HCT116 (cell line): ENCODE measurements at regions not wholly inside any gene's neighbourhood (a gene's known extent, or its start where the extent isn't known, plus 50 kb on each side); places are given as distances from the start of the nearest gene placed in this dataset.

ENCODE experiments used
- ATAC-seq: fragments of 200-7000 bp; cut with Tn5 transposase; 2 replicates; pipeline ENCODE4 v1.9.1; 2020; ENCODE audit warnings: mild to moderate bottlenecking, moderate library complexity
- BruUV-seq: library from RNA; stranded (reverse); fragments of 400-500 nt; replicated peaks from 2 replicates; lab custom pipeline; 2021; lab: Mats Ljungman, UMichigan
- CTCF ChIA-PET: fragments of 300-600 bp; sonication (Branson Sonifier 250); formaldehyde crosslinking; loops from one replicate; lab custom pipeline; 2021; ENCODE audit warnings: antibody characterized with exemption; lab: Charles Lee
- POLR2A ChIA-PET: fragments of 300-600, 350-600 bp; sonication (Branson Sonifier 250); formaldehyde crosslinking; loops from one replicate; lab custom pipeline; 2021; ENCODE audit warnings: antibody characterized with exemption; lab: Charles Lee
- RAD21 ChIA-PET, 2 experiments: fragments of 300-600 bp; sonication (Branson Sonifier 250); formaldehyde crosslinking; loops; one replicate each; lab custom pipeline; 2023; ENCODE audit warnings: low total read pairs in 2 of 2; ENCODE audit not compliant: uncharacterized antibody in 2 of 2, unreplicated experiment in 2 of 2, low non-redundant PET in 1 of 2; lab: Charles Lee
- DNase-seq: peaks from one replicate; pipeline ENCODE4 v3.0.0-alpha.2; 2010; ENCODE audit warnings: low read depth, low spot score
- H2AFZ ChIP-seq: fragments of 200-600 bp; shearing (Covaris generic), sonication (generic); 2 replicates; pipeline ENCODE4 v1.6.1; 2017; ENCODE audit warnings: low read depth, mixed run types, mixed read lengths, antibody characterized with exemption, low read length; ENCODE audit not compliant: poor library complexity, severe bottlenecking
- H3K27ac ChIP-seq: 2 replicates; pipeline ENCODE4 v1.5.1; 2012; ENCODE audit warnings: low read depth, low read length
- H3K27me3 ChIP-seq: fragments of 200-600 bp; sonication (generic); 2 replicates; pipeline ENCODE4 v1.6.1; 2016; ENCODE audit warnings: mixed run types, low read length, mixed read lengths; ENCODE audit not compliant: insufficient read depth
- H3K36me3 ChIP-seq, 2 experiments: fragments of 200-500 bp in 1 of 2; fragments of 200-600 bp in 1 of 2; sonication (Bioruptor generic) in 1 of 2; sonication (generic) in 1 of 2; 2 replicates each; pipeline versions ENCODE4 v1.5.1 to v1.6.1; 2014 to 2016; ENCODE audit warnings: low read length in 2 of 2, inconsistent platforms in 1 of 2, mixed read lengths in 1 of 2, mixed run types in 1 of 2; ENCODE audit not compliant: insufficient read depth in 2 of 2, control insufficient read depth in 1 of 2
- H3K4me1 ChIP-seq, 2 experiments: fragments of 200-600 bp in 1 of 2; sonication (generic) in 1 of 2; 2 replicates each; pipeline versions ENCODE4 v1.5.1 to v1.6.1; 2012 to 2017; ENCODE audit warnings: low read length in 2 of 2, inconsistent platforms in 1 of 2, mild to moderate bottlenecking in 1 of 2, mixed read lengths in 1 of 2, mixed run types in 1 of 2, moderate library complexity in 1 of 2; ENCODE audit not compliant: insufficient read depth in 2 of 2, control insufficient read depth in 1 of 2
- H3K4me2 ChIP-seq: fragments of 200-600 bp; sonication (generic); 2 replicates; pipeline ENCODE4 v1.6.1; 2017; ENCODE audit warnings: mixed run types, low read length, mixed read lengths
- H3K4me3 ChIP-seq, 2 experiments: fragments of 200-600 bp in 1 of 2; sonication (generic) in 1 of 2; replicated peaks in 1 of 2; 2 replicates each; pipeline ENCODE4 v1.5.1; 2011 to 2016; ENCODE audit warnings: low read length in 2 of 2, control low read depth in 1 of 2, low read depth in 1 of 2, mild to moderate bottlenecking in 1 of 2, mixed read lengths in 1 of 2, mixed run types in 1 of 2
- H3K79me2 ChIP-seq: fragments of 200-600 bp; sonication (generic); 2 replicates; pipeline ENCODE4 v1.6.1; 2017; ENCODE audit warnings: mild to moderate bottlenecking, mixed run types, low read length, moderate library complexity, mixed read lengths; ENCODE audit not compliant: insufficient read depth
- H3K9ac ChIP-seq: fragments of 200-600 bp; sonication (generic); 2 replicates; pipeline ENCODE4 v1.6.1; 2016; ENCODE audit warnings: low read length, mixed read lengths
- H3K9me2 ChIP-seq: fragments of 200-600 bp; sonication (generic), shearing (Covaris generic); 2 replicates; pipeline ENCODE4 v1.6.1; 2017; ENCODE audit warnings: mixed run types, mild to moderate bottlenecking, moderate library complexity; ENCODE audit not compliant: insufficient read depth
- H3K9me3 ChIP-seq, 2 experiments: fragments of 200-500 bp in 1 of 2; fragments of 200-600 bp in 1 of 2; sonication (Bioruptor generic) in 1 of 2; sonication (generic) in 1 of 2; 2 replicates each; pipeline ENCODE4 v1.6.1; 2014 to 2017; ENCODE audit warnings: low read length in 2 of 2, mixed read lengths in 2 of 2, inconsistent platforms in 1 of 2, low read depth in 1 of 2, mild to moderate bottlenecking in 1 of 2, mixed run types in 1 of 2, moderate library complexity in 1 of 2; ENCODE audit not compliant: control insufficient read depth in 1 of 2, insufficient read depth in 1 of 2
- H4K20me1 ChIP-seq: fragments of 200-600 bp; sonication (generic), shearing (Covaris generic); 2 replicates; pipeline ENCODE4 v1.6.1; 2017; ENCODE audit warnings: mixed run types, mild to moderate bottlenecking, moderate library complexity; ENCODE audit not compliant: insufficient read depth
- CBX3 ChIP-seq: IDR thresholded peaks from 2 replicates; pipeline ENCODE4 v1.6.1; 2012; ENCODE audit warnings: low read depth
- CEBPB ChIP-seq: IDR thresholded peaks from 2 replicates; pipeline ENCODE4 v1.6.1; 2012; ENCODE audit warnings: low read depth
- CTCF ChIP-seq, 3 experiments: fragments of 200-600 bp in 1 of 3; sonication (generic) in 1 of 3; IDR thresholded peaks in 2 of 3; conservative IDR thresholded peaks in 1 of 3; 2 replicates each; pipeline ENCODE4 v1.5.1; 2012 to 2017; ENCODE audit warnings: low read depth in 2 of 3, low read length in 2 of 3, antibody characterized with exemption in 1 of 3, borderline replicate concordance in 1 of 3, control low read depth in 1 of 3, mild to moderate bottlenecking in 1 of 3, mixed read lengths in 1 of 3, mixed run types in 1 of 3, moderate library complexity in 1 of 3; ENCODE audit not compliant: insufficient read depth in 1 of 3
- EGR1 ChIP-seq: IDR thresholded peaks from 2 replicates; pipeline ENCODE4 v1.6.1; 2012; ENCODE audit warnings: low read depth
- ELF1 ChIP-seq: IDR thresholded peaks from 2 replicates; pipeline ENCODE4 v1.6.1; 2012; ENCODE audit warnings: low read depth, borderline replicate concordance
- EZH2 ChIP-seq: fragments of 200-600 bp; sonication (generic); IDR thresholded peaks from 2 replicates; pipeline ENCODE4 v1.6.1; 2017; ENCODE audit warnings: antibody characterized with exemption, mixed run types
- JUND ChIP-seq: IDR thresholded peaks from 2 replicates; pipeline ENCODE4 v1.6.1; 2012
- POLR2A ChIP-seq: IDR thresholded peaks from 2 replicates; pipeline ENCODE4 v1.7.0; 2011; ENCODE audit warnings: borderline replicate concordance; ENCODE audit not compliant: insufficient read depth, insufficient read length; ENCODE audit errors: extremely low read depth
- POLR2AphosphoS5 ChIP-seq: IDR thresholded peaks from 2 replicates; pipeline ENCODE4 v1.6.1; 2011; ENCODE audit warnings: mild to moderate bottlenecking, low read depth, low read length, moderate library complexity
- RAD21 ChIP-seq: IDR thresholded peaks from 2 replicates; pipeline ENCODE4 v1.6.1; 2012; ENCODE audit warnings: low read depth, mild to moderate bottlenecking
- REST ChIP-seq: IDR thresholded peaks from 2 replicates; pipeline ENCODE4 v1.6.1; 2012; ENCODE audit warnings: low read depth
- SIN3A ChIP-seq: IDR thresholded peaks from 2 replicates; pipeline ENCODE4 v1.6.1; 2012; ENCODE audit warnings: low read depth
- SP1 ChIP-seq: IDR thresholded peaks from 2 replicates; pipeline ENCODE4 v1.6.1; 2012; ENCODE audit warnings: low read depth
- SRF ChIP-seq: IDR thresholded peaks from 2 replicates; pipeline ENCODE4 v1.6.1; 2012; ENCODE audit warnings: low read depth
- TCF7L2 ChIP-seq: IDR thresholded peaks from 2 replicates; pipeline ENCODE4 v1.7.0; 2011; ENCODE audit warnings: borderline replicate concordance, inconsistent platforms; ENCODE audit not compliant: insufficient read depth, insufficient read length; ENCODE audit errors: extremely low read depth
- YY1 ChIP-seq: IDR thresholded peaks from 2 replicates; pipeline ENCODE4 v1.6.1; 2011; ENCODE audit warnings: low read length, low read depth, moderate library complexity, mild to moderate bottlenecking; ENCODE audit not compliant: insufficient replicate concordance; ENCODE audit errors: extremely low read depth
- ZFX ChIP-seq: fragments of 450-650 bp; IDR thresholded peaks from 2 replicates; pipeline ENCODE4 v1.6.1; 2017
- ZNF274 ChIP-seq: fragments of 200-500 bp; sonication (Bioruptor generic); IDR thresholded peaks from 2 replicates; pipeline ENCODE4 v1.6.1; 2014; ENCODE audit warnings: mild to moderate bottlenecking, low read depth, low read length, inconsistent platforms
- intact Hi-C: fragments of 100-400 bp; cut with micrococcal nuclease; formaldehyde crosslinking; loops from 2 replicates; pipeline ENCODE4 v1.10.0; 2022
- TF ChIP-seq, protein P1 (sequence below): IDR thresholded peaks from 2 replicates; pipeline ENCODE4 v1.6.1; 2011; ENCODE audit warnings: mild to moderate bottlenecking, low read length, moderate library complexity; ENCODE audit not compliant: insufficient replicate concordance; ENCODE audit errors: extremely low read depth
- TF ChIP-seq, protein P2 (sequence below): IDR thresholded peaks from 2 replicates; pipeline ENCODE4 v1.6.1; 2012

GRCh38 chr6:145055567-145055966 is 679.8 kb downstream of the EPM2A start:
- Histone ChIP-seq H4K20me1 (no peaks in the 10 kb centered on the region), H3K36me3 (no peaks in the 10 kb centered on the region), H2AFZ (no peak overlapping the region), H3K27ac (no peak overlapping the region), H3K9me2 (peaks cover 3% of the 10 kb centered on the region; the same call in 1 of the 2 replicates), H3K27me3 (no peaks in the 10 kb centered on the region), H3K4me3 (no peak overlapping the region), H3K79me2 (no peaks in the 10 kb centered on the region), H3K4me2 (no peak overlapping the region), H3K9ac (no peak overlapping the region), H3K4me1 (no peaks in the 10 kb centered on the region), H3K9me3 (no peaks in the 10 kb centered on the region)
- ATAC-seq (no peak), DNase-seq (no peak)
- RAD21 ChIA-PET: no interaction called here
- CTCF ChIA-PET: no interaction called here
- intact Hi-C loops: no loop called here
- TF ChIP-seq SP1 (no peak), EZH2 (no peak), POLR2A (no peak), CTCF (IDR thresholded peaks at IDR 0.05 in 2 of 3, conservative IDR thresholded peaks at IDR 0.05 in 1 of 3; ENCODE audit: borderline replicate concordance in 1 of 3, insufficient read depth in 1 of 3, low read depth in 2 of 3, low read length in 2 of 3) (no peak), ZFX (no peak), TCF7L2 (no peak), YY1 (no peak), EGR1 (no peak), RAD21 (no peak), REST (no peak), CBX3 (no peak), JUND (no peak), POLR2AphosphoS5 (no peak), ELF1 (no peak), CEBPB (no peak), SIN3A (no peak), ZNF274 (no peak), SRF (no peak)
- TF ChIP-seq, protein P1, sequence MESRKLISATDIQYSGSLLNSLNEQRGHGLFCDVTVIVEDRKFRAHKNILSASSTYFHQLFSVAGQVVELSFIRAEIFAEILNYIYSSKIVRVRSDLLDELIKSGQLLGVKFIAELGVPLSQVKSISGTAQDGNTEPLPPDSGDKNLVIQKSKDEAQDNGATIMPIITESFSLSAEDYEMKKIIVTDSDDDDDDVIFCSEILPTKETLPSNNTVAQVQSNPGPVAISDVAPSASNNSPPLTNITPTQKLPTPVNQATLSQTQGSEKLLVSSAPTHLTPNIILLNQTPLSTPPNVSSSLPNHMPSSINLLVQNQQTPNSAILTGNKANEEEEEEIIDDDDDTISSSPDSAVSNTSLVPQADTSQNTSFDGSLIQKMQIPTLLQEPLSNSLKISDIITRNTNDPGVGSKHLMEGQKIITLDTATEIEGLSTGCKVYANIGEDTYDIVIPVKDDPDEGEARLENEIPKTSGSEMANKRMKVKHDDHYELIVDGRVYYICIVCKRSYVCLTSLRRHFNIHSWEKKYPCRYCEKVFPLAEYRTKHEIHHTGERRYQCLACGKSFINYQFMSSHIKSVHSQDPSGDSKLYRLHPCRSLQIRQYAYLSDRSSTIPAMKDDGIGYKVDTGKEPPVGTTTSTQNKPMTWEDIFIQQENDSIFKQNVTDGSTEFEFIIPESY: no peak
- TF ChIP-seq, protein P2, sequence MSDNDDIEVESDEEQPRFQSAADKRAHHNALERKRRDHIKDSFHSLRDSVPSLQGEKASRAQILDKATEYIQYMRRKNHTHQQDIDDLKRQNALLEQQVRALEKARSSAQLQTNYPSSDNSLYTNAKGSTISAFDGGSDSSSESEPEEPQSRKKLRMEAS: no peak
- POLR2A ChIA-PET: no interaction called here
- no TSS peak for BruUV-seq
